Sigmoid colon (tissue), 6 donors: ENCODE measurements at regions not wholly inside any gene's neighbourhood (a gene's known extent, or its start where the extent isn't known, plus 50 kb on each side); places are given as distances from the start of the nearest gene placed in this dataset.
A peak's percentile ranks its signal among the peaks of the same experiment; 100 is the strongest.

ENCODE experiments used
- DNase-seq: peaks from one replicate; pipeline ENCODE4 v3.0.0-alpha.2; 2019
- H3K27ac ChIP-seq, 4 donors: fragments of 200-600 bp; sonication (generic); one replicate each; pipeline ENCODE4 v1.5.1; 2016 to 2019; ENCODE audit warnings: mild to moderate bottlenecking in 1 of 4
- H3K27me3 ChIP-seq, 3 donors: fragments of 200-600 bp; sonication (generic); one replicate each; pipeline ENCODE4 v1.5.1; 2019; ENCODE audit warnings: mild to moderate bottlenecking in 1 of 3
- H3K36me3 ChIP-seq, 4 donors: fragments of 200-600 bp; sonication (generic); one replicate each; pipeline ENCODE4 v1.5.1; 2016 to 2019
- H3K4me1 ChIP-seq, 4 donors: fragments of 200-600 bp; sonication (generic); one replicate each; pipeline ENCODE4 v1.5.1; 2017 to 2019
- H3K4me3 ChIP-seq, 4 donors: fragments of 200-600 bp; sonication (generic); one replicate each; pipeline ENCODE4 v1.5.1; 2017 to 2019; ENCODE audit warnings: mild to moderate bottlenecking in 2 of 4, moderate library complexity in 1 of 4
- H3K9me3 ChIP-seq, 4 donors: fragments of 200-600 bp in 3 of 4; sonication (generic) in 3 of 4; one replicate each; pipeline versions ENCODE4 v1.5.1 to v1.6.1; 2013 to 2019
- EP300 ChIP-seq, 4 donors: sonication (generic); formaldehyde crosslinking; IDR thresholded peaks; one replicate each; pipeline ENCODE4 v1.6.1; 2017; ENCODE audit warnings: antibody characterized with exemption in 4 of 4
- POLR2A ChIP-seq, 2 donors: fragments of 450-650 bp; IDR thresholded peaks; one replicate each; pipeline ENCODE4 v1.6.1; 2016; ENCODE audit warnings: antibody characterized with exemption in 2 of 2, mild to moderate bottlenecking in 2 of 2, moderate library complexity in 2 of 2
- POLR2AphosphoS5 ChIP-seq, 4 donors: sonication (generic); formaldehyde crosslinking; IDR thresholded peaks; one replicate each; pipeline ENCODE4 v1.6.1; 2017; ENCODE audit warnings: antibody characterized with exemption in 4 of 4
- WGBS, 2 donors: extraction: QIAGEN DNeasy Blood & Tissue Kit; methylation state at CpG; one replicate each; pipeline ENCODE4 v1.1.7; 2013; 5-methylcytosine and 5-hydroxymethylcytosine counted together
- intact Hi-C: fragments of 100-400 bp; cut with DNase I; formaldehyde crosslinking; loops from one replicate; pipeline ENCODE4 v1.15.1; 2023
- TF ChIP-seq, protein P1 (sequence below), 4 experiments: fragments of 450-650 bp in 3 of 4; fragments of 200-600 bp in 1 of 4; IDR thresholded peaks; one replicate each; pipeline ENCODE4 v1.5.1; 2016 to 2019; ENCODE audit warnings: antibody characterized with exemption in 4 of 4, mild to moderate bottlenecking in 3 of 4, moderate library complexity in 2 of 4
- donor health status: healthy with polysubstance abuse.
- donor health status: healthy.

DNA sequence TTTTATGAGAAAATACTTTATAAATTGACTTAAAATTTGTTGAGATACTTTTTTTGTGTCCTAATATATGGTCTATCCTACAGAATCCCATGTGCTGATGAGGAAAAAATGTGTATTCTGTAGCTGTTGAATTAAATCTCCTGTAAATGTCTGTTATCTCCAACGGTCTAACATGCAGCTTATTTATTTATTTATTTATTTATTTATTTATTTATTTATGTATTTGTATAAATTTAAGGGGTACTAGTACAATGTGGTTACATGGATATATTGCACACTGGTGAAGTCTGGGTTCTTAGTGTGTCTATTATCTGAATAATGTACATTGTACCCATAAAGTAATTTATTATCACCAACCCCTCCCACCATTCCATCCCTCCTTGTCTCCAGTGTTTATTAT lies 315.5 kb downstream of the TENT5A start:
- DNase-seq: no peak
- no peak for TF ChIP-seq POLR2AphosphoS5 (IDR thresholded peaks at IDR 0.05)
- TF ChIP-seq POLR2A (IDR thresholded peaks at IDR 0.05): no peak
- intact Hi-C loops: no loop called here
- Histone ChIP-seq H3K36me3 (no peaks in the 10 kb centered on the region), H3K27me3 (no peaks in the 10 kb centered on the region), H3K4me1 (no peaks in the 10 kb centered on the region), H3K4me3 (no peak overlapping the region), H3K27ac (no peak overlapping the region), H3K9me3 (peaks cover 0 to 13% (median 4%) of the 10 kb centered on the region in 4 donors)
- WGBS, 2 donors: 33 to 68% methylated on average over 1 of the region's 1 CpG

DNA sequence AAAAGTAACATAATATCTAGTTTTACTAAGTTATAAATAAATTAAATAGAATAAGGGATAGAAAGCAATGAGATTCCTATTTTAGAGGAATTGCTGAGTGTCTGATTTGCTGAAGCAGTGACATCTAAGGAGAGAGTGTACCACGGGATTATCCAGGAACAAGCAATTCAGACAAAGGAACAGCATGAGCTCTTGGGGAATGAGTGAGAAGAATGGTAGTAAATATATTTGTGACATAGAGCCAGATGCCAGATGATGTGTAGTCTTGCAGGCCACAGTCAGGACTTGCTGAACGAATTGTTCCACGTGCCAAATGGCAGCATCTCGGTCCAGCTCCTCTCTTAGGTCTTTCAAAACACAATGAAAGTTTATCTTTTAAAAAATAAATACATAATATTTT lies 339.2 kb downstream of the TENT5A start:
- Histone ChIP-seq H3K9me3 (no peaks in the 10 kb centered on the region), H3K27me3 (no peaks in the 10 kb centered on the region), H3K36me3 (no peaks in the 10 kb centered on the region), H3K4me1 (no peaks in the 10 kb centered on the region), H3K4me3 (no peak overlapping the region), H3K27ac (no peak overlapping the region)
- intact Hi-C loops: no loop called here
- TF ChIP-seq POLR2A (IDR thresholded peaks at IDR 0.05) (no peak), EP300 (IDR thresholded peaks at IDR 0.05) (no peak), POLR2AphosphoS5 (IDR thresholded peaks at IDR 0.05) (no peak)
- TF ChIP-seq, protein P1, sequence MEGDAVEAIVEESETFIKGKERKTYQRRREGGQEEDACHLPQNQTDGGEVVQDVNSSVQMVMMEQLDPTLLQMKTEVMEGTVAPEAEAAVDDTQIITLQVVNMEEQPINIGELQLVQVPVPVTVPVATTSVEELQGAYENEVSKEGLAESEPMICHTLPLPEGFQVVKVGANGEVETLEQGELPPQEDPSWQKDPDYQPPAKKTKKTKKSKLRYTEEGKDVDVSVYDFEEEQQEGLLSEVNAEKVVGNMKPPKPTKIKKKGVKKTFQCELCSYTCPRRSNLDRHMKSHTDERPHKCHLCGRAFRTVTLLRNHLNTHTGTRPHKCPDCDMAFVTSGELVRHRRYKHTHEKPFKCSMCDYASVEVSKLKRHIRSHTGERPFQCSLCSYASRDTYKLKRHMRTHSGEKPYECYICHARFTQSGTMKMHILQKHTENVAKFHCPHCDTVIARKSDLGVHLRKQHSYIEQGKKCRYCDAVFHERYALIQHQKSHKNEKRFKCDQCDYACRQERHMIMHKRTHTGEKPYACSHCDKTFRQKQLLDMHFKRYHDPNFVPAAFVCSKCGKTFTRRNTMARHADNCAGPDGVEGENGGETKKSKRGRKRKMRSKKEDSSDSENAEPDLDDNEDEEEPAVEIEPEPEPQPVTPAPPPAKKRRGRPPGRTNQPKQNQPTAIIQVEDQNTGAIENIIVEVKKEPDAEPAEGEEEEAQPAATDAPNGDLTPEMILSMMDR (IDR thresholded peaks at IDR 0.05): no peak
- no peak for DNase-seq
- WGBS, 2 donors: 85 to 86% methylated on average over 4 of the region's 4 CpGs

DNA sequence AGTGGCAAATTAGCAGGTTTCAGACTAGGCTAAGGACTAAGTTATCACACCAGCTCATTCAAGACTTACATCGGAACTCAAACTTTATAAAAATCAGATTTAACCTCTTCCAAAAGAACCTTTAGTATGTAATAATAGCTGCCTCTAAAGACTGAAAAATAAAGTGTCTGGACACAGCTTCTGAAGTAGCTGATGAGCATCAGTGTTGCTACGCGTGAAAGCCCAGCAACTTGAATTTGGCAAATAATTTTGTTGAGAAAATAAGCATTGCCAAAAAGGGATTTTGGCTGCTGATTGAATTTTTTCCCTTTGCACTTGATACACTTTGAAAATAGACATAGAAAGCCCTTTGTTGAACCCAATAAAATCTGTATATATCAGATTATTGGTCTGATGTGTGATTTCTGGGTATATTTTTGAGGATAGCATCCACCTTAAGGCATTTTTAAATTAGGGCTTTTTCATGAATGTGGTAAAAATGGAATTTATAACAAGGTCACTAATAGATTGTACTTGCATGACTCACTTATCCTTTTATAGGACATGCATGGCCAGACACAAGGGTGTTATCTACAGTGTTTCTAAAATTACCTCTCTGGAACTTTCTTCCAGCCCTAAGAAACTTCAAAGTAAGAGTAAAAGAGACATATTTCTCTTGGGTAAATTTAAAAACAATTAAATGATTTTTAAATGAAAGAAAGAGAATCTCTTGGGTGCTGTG lies 350.4 kb downstream of the TENT5A start:
- no peak for DNase-seq
- H3K4me3 ChIP-seq: no peak overlapping the region
- H3K4me1 ChIP-seq: peaks cover 0 to 14% (median 8%) of the 10 kb centered on the region in 4 donors
- no peaks in the 10 kb centered on the region for H3K36me3 ChIP-seq
- 79 to 87% methylated on average over 3 of the region's 3 CpGs for WGBS, 2 donors
- intact Hi-C loops: no loop called here
- peak overlapping the region in 1 of 4 donors; percentile 63 for H3K27ac ChIP-seq
- peaks cover 0 to 3% (median 1%) of the 10 kb centered on the region in 4 donors for H3K9me3 ChIP-seq
- no peaks in the 10 kb centered on the region for H3K27me3 ChIP-seq
- TF ChIP-seq, protein P1 (IDR thresholded peaks at IDR 0.05): no peak
- no peak for TF ChIP-seq POLR2AphosphoS5 (IDR thresholded peaks at IDR 0.05)
- TF ChIP-seq POLR2A (IDR thresholded peaks at IDR 0.05): no peak
- TF ChIP-seq EP300 (IDR thresholded peaks at IDR 0.05): no peak

DNA sequence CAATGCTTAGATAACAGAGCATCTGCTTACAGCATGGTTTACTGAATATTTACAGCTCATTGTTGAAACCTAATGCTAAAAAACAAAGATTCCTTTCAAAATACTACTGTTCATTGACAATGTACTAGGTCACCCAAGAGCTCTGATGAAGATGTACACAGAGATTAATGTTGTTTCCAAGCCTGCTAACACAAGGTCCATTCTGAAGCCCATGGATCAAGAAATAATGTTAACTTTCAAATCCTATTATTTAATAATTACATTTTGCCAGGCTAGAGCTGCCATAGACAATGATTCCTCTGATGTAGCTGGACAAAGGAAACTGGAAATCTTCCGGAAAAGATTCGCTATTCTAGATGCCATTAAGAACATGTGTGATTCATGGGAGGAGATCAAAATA lies 355.6 kb downstream of the TENT5A start:
- Histone ChIP-seq H3K36me3 (no peaks in the 10 kb centered on the region), H3K9me3 (peaks cover 0 to 3% (median 1%) of the 10 kb centered on the region in 4 donors), H3K4me3 (no peak overlapping the region), H3K27me3 (no peaks in the 10 kb centered on the region), H3K27ac (no peak overlapping the region), H3K4me1 (peaks cover 0 to 5% (median 1%) of the 10 kb centered on the region in 4 donors)
- TF ChIP-seq, protein P1 (IDR thresholded peaks at IDR 0.05): no peak
- no peak for TF ChIP-seq EP300 (IDR thresholded peaks at IDR 0.05)
- no peak for TF ChIP-seq POLR2AphosphoS5 (IDR thresholded peaks at IDR 0.05)
- no peak for TF ChIP-seq POLR2A (IDR thresholded peaks at IDR 0.05)
- WGBS, 2 donors: 95 to 96% methylated on average over 2 of the region's 2 CpGs
- intact Hi-C loops: no loop called here
- DNase-seq: no peak

DNA sequence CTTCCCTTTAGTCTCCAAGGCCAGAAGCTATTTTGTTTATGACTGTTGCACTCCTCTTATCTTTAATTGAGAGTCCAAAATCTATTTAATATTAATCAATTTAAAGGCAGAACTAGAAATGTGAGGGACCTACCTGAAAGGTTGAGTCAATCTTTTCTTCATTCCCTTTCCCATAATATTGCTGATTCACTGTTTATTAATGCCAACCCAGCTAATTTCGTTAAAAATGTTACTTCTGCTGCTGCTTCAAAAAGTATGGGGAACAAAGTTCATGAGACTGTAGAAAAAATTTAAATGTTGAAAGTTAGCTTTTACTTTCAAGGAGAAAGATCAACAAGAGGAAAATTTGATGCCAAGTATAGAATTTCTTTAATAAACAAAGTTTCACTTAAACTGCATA lies 365.3 kb downstream of the TENT5A start:
- H3K27me3 ChIP-seq: no peaks in the 10 kb centered on the region
- H3K4me1 ChIP-seq: no peaks in the 10 kb centered on the region
- DNase-seq: no peak
- TF ChIP-seq, protein P1 (IDR thresholded peaks at IDR 0.05): no peak
- TF ChIP-seq POLR2AphosphoS5 (IDR thresholded peaks at IDR 0.05) (no peak), POLR2A (IDR thresholded peaks at IDR 0.05) (no peak)
- no peak overlapping the region for H3K4me3 ChIP-seq
- H3K9me3 ChIP-seq: no peaks in the 10 kb centered on the region
- intact Hi-C loops: no loop called here
- H3K36me3 ChIP-seq: no peaks in the 10 kb centered on the region
- H3K27ac ChIP-seq: no peak overlapping the region
- 60 to 73% methylated on average over 1 of the region's 1 CpG for WGBS, 2 donors
